Fibroblast of the aortic adventitia (primary cell): ENCODE measurements at regions not wholly inside any gene's neighbourhood (a gene's known extent, or its start where the extent isn't known, plus 50 kb on each side); places are given as distances from the start of the nearest gene placed in this dataset.
A peak's percentile ranks its signal among the peaks of the same experiment; 100 is the strongest.

Source experiments
- DNase-seq: peaks from one replicate; pipeline ENCODE4 v3.0.0-alpha.2; 2010; ENCODE audit warnings: low read depth
- H3K4me3 ChIP-seq: 2 replicates; pipeline ENCODE4 v1.5.1; 2011; ENCODE audit warnings: low read depth, mild to moderate bottlenecking, control low read depth, low read length, moderate library complexity
- CTCF ChIP-seq: IDR thresholded peaks from 2 replicates; pipeline ENCODE4 v1.5.1; 2011; ENCODE audit warnings: mild to moderate bottlenecking, low read length, control low read depth, inconsistent platforms; ENCODE audit not compliant: insufficient read depth

DNA sequence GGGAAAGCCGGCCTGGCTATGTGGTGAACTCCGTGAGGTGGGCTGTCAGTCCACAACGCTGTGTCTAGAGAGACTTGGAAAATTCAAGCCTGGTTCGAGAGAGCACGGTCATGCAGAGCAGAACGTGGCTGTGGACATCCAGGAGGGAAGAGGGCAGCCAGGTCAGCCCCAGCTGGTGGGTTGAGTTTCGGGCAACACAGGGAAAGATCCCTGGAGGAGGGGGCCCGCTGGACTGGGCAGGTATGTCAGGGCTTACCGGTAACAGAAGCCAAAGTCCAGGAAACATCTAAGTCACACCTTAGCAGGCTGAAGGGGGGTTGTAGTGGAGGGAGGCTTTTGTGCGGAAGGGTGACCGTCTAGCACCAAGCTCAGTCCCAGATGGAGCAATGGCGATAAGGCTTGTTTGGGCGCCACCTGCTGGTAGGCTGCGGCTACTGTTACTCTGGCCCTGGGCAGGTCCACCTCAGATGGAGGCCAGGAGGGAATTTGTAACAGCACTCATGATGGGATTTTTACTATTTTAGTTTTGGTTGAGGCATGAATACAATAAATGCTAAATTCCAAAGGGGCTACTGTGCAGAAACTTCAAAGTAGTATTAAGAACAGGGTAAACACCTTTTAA is 143.3 kb upstream of the ZNF644 start:
- peak; percentile 99 for TF ChIP-seq CTCF
- DNase-seq = peak; percentile 61
- no peak overlapping the region for H3K4me3 ChIP-seq

DNA sequence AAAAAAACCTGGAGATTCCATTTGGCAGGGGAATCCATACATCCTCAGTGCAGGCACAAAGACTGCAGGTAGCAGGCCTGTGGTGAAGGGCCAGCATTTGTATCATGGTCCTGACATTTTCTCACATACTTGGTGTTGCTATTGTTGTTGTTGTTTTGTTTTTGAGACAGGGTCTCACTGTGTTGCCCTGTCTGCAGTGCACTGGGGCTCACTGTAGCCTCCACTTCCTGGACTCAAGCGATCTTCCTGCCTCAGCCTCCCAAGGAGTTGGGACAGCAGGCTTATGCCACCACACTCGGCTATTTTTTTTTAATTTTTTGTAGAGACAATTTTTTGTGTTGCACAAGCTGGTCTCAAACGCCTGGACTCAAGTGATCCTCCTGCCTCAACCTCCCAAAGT is 140.8 kb upstream of the ZNF644 start:
- no peak for TF ChIP-seq CTCF
- no peak overlapping the region for H3K4me3 ChIP-seq
- no peak for DNase-seq

DNA sequence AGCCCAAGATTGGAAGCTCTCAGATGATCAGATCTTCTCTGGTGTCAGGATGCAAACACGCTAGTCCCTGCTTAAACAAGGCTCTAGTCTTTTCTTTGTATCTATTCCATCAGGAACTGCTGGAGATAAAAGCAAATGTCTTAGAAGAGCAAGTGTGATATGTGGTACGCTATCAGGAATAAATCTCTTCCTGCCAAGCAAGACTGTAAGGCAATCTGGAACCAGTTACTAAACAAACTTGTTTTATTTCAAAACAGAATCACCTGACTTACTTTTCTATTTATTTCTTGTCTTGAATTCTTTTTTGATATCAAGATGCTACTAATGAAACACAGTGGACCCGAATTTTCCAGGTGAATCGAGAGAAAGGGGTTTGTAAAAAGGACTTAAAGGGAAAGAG is 139.9 kb upstream of the ZNF644 start:
- no peak for TF ChIP-seq CTCF
- DNase-seq = no peak
- H3K4me3 ChIP-seq = no peak overlapping the region

DNA sequence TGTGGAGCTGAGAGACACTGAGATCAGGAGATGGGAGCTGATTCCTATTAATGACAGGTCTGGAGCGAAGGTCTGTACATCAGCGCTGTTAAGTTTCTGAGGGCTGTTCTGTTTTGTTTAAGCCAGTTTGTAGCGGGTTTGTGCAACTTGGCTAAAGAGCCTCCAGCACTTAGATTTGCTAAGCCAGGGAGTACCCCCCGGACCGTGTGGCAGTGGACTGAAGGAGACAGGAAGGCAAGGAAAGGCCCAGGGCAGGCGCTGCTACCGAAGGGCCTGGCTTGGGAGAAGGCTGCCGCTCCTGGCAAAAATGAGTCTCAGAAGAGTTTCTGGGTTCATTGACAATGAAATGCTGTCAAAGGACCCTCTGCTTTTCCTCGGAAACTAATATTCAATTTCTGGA is 139.3 kb upstream of the ZNF644 start:
- DNase-seq = no peak
- no peak overlapping the region for H3K4me3 ChIP-seq
- no peak for TF ChIP-seq CTCF

DNA sequence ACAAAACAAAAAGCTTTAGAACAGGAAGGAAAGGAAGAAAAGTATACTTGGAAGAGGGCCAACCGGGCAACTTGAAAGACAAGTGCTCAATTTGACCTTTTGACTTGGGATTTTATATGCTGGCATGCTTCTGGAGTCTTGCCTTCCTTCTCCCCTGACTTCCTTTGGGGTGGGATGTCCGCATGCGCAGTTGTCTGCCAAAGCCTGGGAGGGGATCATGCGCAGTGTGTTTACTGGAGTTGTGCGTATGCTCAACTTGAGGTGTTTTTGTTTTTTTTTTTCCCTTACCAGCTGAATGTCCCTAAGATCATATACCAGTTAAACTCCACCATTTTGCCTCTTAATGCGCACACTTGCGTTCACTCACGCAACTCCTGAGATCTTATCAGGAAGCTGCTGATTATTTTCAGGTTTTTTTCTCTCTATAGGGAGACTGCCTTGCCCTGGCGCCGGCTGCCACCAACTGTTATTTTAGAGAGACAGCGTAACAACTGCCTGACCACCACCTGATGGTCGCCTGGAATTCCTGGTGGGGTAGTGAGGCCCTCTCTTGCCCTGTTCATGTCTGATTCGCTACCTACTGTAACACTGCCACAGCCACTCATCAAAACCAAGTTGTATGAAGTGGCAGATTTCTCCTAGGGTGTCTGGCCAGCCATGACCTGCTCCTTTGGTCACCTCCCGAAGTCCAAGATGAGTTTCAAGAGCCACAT is 138.7 kb upstream of the ZNF644 start:
- DNase-seq = no peak
- no peak overlapping the region for H3K4me3 ChIP-seq
- no peak for TF ChIP-seq CTCF

DNA sequence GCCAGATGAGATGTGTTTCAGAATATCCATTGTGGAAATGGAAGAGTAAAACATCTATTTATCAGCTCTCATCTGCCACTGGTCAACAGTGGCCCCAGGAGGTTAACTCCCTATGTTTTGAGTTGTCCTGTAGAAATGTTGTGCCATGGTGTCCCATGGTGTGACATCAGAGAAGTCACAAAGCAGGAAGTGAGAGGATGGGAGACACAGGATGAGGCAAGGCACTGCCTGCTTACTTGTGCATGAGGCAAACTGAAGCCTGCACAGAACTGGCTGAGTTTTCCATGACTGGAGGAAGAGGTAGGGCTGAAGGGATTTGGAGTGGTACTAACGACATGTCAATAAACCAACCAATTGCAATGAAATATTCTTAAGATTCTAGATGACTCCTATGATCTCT is 131.5 kb upstream of the ZNF644 start:
- no peak for DNase-seq
- TF ChIP-seq CTCF = no peak

More for the DNA sequence above, 131.5 kb upstream of the ZNF644 start:
- no peak overlapping the region for H3K4me3 ChIP-seq
